NT2/D1 (cell line): ENCODE measurements at regions not wholly inside any gene's neighbourhood (a gene's known extent, or its start where the extent isn't known, plus 50 kb on each side); places are given as distances from the start of the nearest gene placed in this dataset.

ENCODE experiments used
- SUZ12 ChIP-seq: IDR thresholded peaks from 2 replicates; pipeline ENCODE4 v1.6.1; 2011; ENCODE audit not compliant: insufficient read length, insufficient read depth; ENCODE audit errors: extremely low read depth
- YY1 ChIP-seq: IDR thresholded peaks from 2 replicates; pipeline ENCODE4 v1.6.1; 2011; ENCODE audit not compliant: insufficient read length, insufficient read depth
- ZNF274 ChIP-seq: IDR thresholded peaks from 2 replicates; pipeline ENCODE4 v1.6.1; 2011; ENCODE audit warnings: mild to moderate bottlenecking, low read depth, low read length

DNA sequence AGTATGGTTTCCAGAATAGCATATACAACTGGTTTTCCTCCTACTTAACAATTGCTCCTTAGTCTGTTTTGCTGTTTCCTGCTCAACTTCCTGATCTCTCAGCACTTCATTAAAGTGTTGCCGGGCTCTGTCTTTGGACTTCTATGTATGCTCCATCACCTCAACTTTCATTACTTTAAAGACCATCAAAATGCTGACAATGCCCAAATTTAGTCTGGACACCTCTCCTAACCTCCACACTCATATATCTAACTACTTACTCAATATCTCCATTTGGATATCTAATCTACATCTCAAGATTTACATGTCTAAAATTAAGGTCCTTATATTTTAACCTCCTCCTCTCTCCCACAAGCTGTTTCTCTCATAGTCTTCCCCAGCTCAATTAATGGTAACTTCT, 54.4 kb upstream of the LGR5 start:
- TF ChIP-seq YY1 (no peak), ZNF274 (no peak), SUZ12 (no peak)
